Fibroblast of skin of abdomen (primary cell): ENCODE measurements at regions not wholly inside any gene's neighbourhood (a gene's known extent, or its start where the extent isn't known, plus 50 kb on each side); places are given as distances from the start of the nearest gene placed in this dataset.
"Not testable (repeated sequence)": the region's sequence is repeated elsewhere in the genome, so short reads cannot be mapped to it uniquely, and the experiment has no call there.

ENCODE experiments used
- DNase-seq: peaks from one replicate; pipeline ENCODE4 v3.0.0-alpha.2; 2013

- no peak for DNase-seq
Observed at GRCh38 chr3:153921826-153922225, 199.4 kb upstream of the ARHGEF26 start.

GRCh38 chr3:153925841-153926514 is 195.2 kb upstream of the ARHGEF26 start:
- DNase-seq = peak; percentile 79

GRCh38 chr3:153927107-153927506 is 194.1 kb upstream of the ARHGEF26 start:
- DNase-seq = peak; percentile 89

GRCh38 chr3:153928851-153929250 is 192.3 kb upstream of the ARHGEF26 start:
- DNase-seq = no peak

GRCh38 chr3:153933481-153933880 is 187.7 kb upstream of the ARHGEF26 start:
- not testable (repeated sequence) for DNase-seq

- DNase-seq = peak; percentile 34
Observed at GRCh38 chr3:153944084-153944483, 177.1 kb upstream of the ARHGEF26 start.

GRCh38 chr3:153951276-153951675 is 169.9 kb upstream of the ARHGEF26 start:
- no peak for DNase-seq

GRCh38 chr3:153952091-153952490 is 169.1 kb upstream of the ARHGEF26 start:
- no peak for DNase-seq

- no peak for DNase-seq
Observed at GRCh38 chr3:153956613-153957012, 164.6 kb upstream of the ARHGEF26 start.

- DNase-seq = no peak
Observed at GRCh38 chr3:153957421-153957820, 163.8 kb upstream of the ARHGEF26 start.

- DNase-seq = peak; percentile 68
Observed at GRCh38 chr3:153958635-153959595, 162.3 kb upstream of the ARHGEF26 start.

- peak; percentile 91 for DNase-seq
Observed at GRCh38 chr3:153960458-153961074, 160.6 kb upstream of the ARHGEF26 start.

- no peak for DNase-seq
Observed at GRCh38 chr3:153961494-153961893, 159.7 kb upstream of the ARHGEF26 start.

GRCh38 chr3:153963012-153963411 is 158.2 kb upstream of the ARHGEF26 start:
- DNase-seq = peak; percentile 16

- DNase-seq = peak; percentile 70
Observed at GRCh38 chr3:153967260-153967659, 153.9 kb upstream of the ARHGEF26 start.

GRCh38 chr3:153970047-153970446 is 151.1 kb upstream of the ARHGEF26 start:
- DNase-seq = peak; percentile 5

- DNase-seq = peak; percentile 38
Observed at GRCh38 chr3:153970741-153971347, 150.3 kb upstream of the ARHGEF26 start.

- DNase-seq = no peak
Observed at GRCh38 chr3:153972862-153973261, 148.3 kb upstream of the ARHGEF26 start.

GRCh38 chr3:153973722-153974265 is 147.4 kb upstream of the ARHGEF26 start:
- no peak for DNase-seq

- no peak for DNase-seq
Observed at GRCh38 chr3:153974614-153975013, 146.6 kb upstream of the ARHGEF26 start.

- DNase-seq = peak; percentile 42
Observed at GRCh38 chr3:153976891-153977554, 144.2 kb upstream of the ARHGEF26 start.

GRCh38 chr3:153978006-153978405 is 143.2 kb upstream of the ARHGEF26 start:
- DNase-seq = no peak
